ENCODE measurements at regions not wholly inside any gene's neighbourhood (a gene's known extent, or its start where the extent isn't known, plus 50 kb on each side); places are given as distances from the start of the nearest gene placed in this dataset.

- TF ChIP-seq, protein P1, sequence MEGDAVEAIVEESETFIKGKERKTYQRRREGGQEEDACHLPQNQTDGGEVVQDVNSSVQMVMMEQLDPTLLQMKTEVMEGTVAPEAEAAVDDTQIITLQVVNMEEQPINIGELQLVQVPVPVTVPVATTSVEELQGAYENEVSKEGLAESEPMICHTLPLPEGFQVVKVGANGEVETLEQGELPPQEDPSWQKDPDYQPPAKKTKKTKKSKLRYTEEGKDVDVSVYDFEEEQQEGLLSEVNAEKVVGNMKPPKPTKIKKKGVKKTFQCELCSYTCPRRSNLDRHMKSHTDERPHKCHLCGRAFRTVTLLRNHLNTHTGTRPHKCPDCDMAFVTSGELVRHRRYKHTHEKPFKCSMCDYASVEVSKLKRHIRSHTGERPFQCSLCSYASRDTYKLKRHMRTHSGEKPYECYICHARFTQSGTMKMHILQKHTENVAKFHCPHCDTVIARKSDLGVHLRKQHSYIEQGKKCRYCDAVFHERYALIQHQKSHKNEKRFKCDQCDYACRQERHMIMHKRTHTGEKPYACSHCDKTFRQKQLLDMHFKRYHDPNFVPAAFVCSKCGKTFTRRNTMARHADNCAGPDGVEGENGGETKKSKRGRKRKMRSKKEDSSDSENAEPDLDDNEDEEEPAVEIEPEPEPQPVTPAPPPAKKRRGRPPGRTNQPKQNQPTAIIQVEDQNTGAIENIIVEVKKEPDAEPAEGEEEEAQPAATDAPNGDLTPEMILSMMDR (IDR thresholded peaks at IDR 0.05): no peak
- no peak for TF ChIP-seq POLR2A (IDR thresholded peaks at IDR 0.05)
These were observed 150.0 kb upstream of the COL3A1 start for GRCh38 chr2:188824125-188824524.

All from Peyer's patch (tissue), 4 donors.